GM12891 (cell line): ENCODE measurements at regions not wholly inside any gene's neighbourhood (a gene's known extent, or its start where the extent isn't known, plus 50 kb on each side); places are given as distances from the start of the nearest gene placed in this dataset.
"Not testable (repeated sequence)": the region's sequence is repeated elsewhere in the genome, so short reads cannot be mapped to it uniquely, and the experiment has no call there.

ENCODE experiments used
- DNase-seq: peaks from one replicate; pipeline ENCODE4 v3.0.0; 2011; ENCODE audit warnings: low spot score; ENCODE audit not compliant: insufficient read length
- FAIRE-seq: peaks from 2 replicates; lab custom pipeline; 2011; peaks lifted over from hg19 to GRCh38; lab: Jason Lieb, UNC
- PAX5 ChIP-seq: IDR thresholded peaks from 2 replicates; pipeline ENCODE4 v1.6.1; 2011; ENCODE audit warnings: low read length, moderate library complexity, mild to moderate bottlenecking; ENCODE audit not compliant: insufficient read depth, severe bottlenecking
- POLR2A ChIP-seq: IDR thresholded peaks from 2 replicates; pipeline ENCODE4 v1.6.1; 2011; ENCODE audit warnings: low read depth, low read length, control low read depth
- POLR2AphosphoS5 ChIP-seq: IDR thresholded peaks from 2 replicates; pipeline ENCODE4 v1.6.1; 2011; ENCODE audit warnings: low read depth, low read length, control low read depth
- POU2F2 ChIP-seq: IDR thresholded peaks from 2 replicates; pipeline ENCODE4 v1.6.1; 2011; ENCODE audit warnings: low read depth, mild to moderate bottlenecking, control low read depth, low read length, moderate library complexity
- SPI1 ChIP-seq: IDR thresholded peaks from 2 replicates; pipeline ENCODE4 v1.6.1; 2011; ENCODE audit warnings: low read depth, low read length, control low read depth
- TAF1 ChIP-seq: IDR thresholded peaks from 2 replicates; pipeline ENCODE4 v1.6.1; 2011; ENCODE audit warnings: low read depth, low read length, control low read depth

DNA sequence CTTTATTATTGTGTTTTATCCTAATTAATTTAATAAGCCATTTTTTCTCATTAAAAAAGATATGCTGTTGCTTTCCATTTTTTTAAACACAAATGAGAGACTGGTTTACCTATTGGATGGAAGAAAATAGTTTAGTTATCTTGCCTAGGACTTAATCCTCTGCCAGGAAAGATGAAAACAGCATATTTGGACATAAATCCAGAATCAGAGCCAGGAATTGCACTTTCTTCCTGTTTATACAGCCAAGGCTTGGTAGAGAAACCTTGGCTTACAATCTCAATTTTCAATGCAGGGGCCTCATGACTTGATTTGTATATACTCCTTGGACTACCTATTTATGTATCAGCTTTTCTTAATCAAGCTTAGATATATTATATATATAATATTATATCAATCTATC lies 618.8 kb upstream of the SEMA3D start:
- TF ChIP-seq SPI1 (no peak), PAX5 (no peak), POLR2A (no peak), TAF1 (no peak), POLR2AphosphoS5 (no peak), POU2F2 (no peak)
- FAIRE-seq (no peak), DNase-seq (no peak)

GRCh38 chr7:85805249-85805648 lies 618.4 kb upstream of the SEMA3D start:
- FAIRE-seq, result no peak
- no peak for TF ChIP-seq SPI1
- TF ChIP-seq POLR2A, result no peak
- TF ChIP-seq TAF1, result no peak
- TF ChIP-seq POU2F2, result no peak
- no peak for TF ChIP-seq POLR2AphosphoS5
- no peak for TF ChIP-seq PAX5
- DNase-seq, result no peak

GRCh38 chr7:85802211-85802610 lies 615.4 kb upstream of the SEMA3D start:
- no peak for FAIRE-seq
- DNase-seq, result no peak
- TF ChIP-seq POLR2A (no peak), TAF1 (no peak), SPI1 (no peak), POLR2AphosphoS5 (no peak), PAX5 (no peak), POU2F2 (no peak)

GRCh38 chr7:85796956-85797355 lies 610.1 kb upstream of the SEMA3D start:
- no peak for FAIRE-seq
- DNase-seq, result no peak

DNA sequence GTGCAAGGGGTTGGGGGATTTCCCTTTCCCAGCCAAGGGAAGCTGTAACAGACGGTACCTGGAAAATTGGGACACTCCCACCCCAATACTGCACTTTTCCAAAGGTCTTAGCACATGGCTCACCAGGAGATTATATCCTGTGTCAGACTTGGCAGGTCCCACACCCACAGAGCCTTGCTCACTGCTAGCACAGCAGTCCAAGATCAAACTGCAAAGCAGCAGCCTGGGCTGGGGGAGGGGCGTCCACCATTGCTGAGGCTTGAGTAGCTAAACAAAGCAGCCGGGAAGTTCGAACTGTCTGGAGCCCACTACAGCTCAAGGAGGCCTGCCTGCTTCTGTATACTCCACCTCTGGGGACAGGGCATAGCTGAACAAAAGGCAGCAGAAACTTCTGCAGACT lies 604.2 kb upstream of the SEMA3D start:
- FAIRE-seq, DNase-seq: not testable (repeated sequence)

More at GRCh38 chr7:85796956-85797355, 610.1 kb upstream of the SEMA3D start:
- TF ChIP-seq SPI1 (no peak), PAX5 (no peak), POLR2AphosphoS5 (no peak), POLR2A (no peak), TAF1 (no peak), POU2F2 (no peak)

DNA sequence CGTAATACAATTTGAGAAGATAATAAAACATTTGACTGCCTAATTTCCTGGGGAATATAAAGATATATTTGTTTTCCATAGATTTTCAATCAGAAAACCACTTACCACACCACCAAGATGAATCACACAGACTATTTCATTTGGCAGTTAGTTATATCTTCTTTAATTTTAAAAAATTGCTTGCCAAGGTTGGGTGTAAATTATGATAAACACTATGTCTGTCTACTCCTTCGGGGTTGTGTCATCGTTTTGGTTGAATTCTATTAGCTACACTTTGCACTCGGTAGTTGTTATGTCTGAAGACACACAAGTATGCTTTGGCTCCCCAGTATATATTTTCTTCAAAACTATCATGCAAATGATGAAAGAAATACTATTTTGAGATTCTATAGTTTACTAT lies 594.8 kb upstream of the SEMA3D start:
- DNase-seq (no peak), FAIRE-seq (no peak)
- TF ChIP-seq SPI1, result no peak

- TF ChIP-seq SPI1 (no peak), PAX5 (no peak)
- FAIRE-seq, result no peak
- no peak for DNase-seq
Measured at GRCh38 chr7:85776691-85777345, 590.0 kb upstream of the SEMA3D start.

GRCh38 chr7:85775431-85775830 lies 588.6 kb upstream of the SEMA3D start:
- DNase-seq, result no peak
- FAIRE-seq, result no peak
- TF ChIP-seq POLR2A (no peak), SPI1 (no peak), POLR2AphosphoS5 (no peak), POU2F2 (no peak), PAX5 (no peak), TAF1 (no peak)

- DNase-seq, result no peak
- FAIRE-seq, result no peak
- TF ChIP-seq POU2F2 (no peak), PAX5 (no peak), TAF1 (no peak), POLR2A (no peak)
Measured at GRCh38 chr7:85774986-85775385, 588.1 kb upstream of the SEMA3D start.

- DNase-seq, result no peak
- FAIRE-seq, result no peak
- TF ChIP-seq TAF1, result no peak
- no peak for TF ChIP-seq POU2F2
- TF ChIP-seq POLR2A, result no peak
- no peak for TF ChIP-seq POLR2AphosphoS5
- no peak for TF ChIP-seq PAX5
- no peak for TF ChIP-seq SPI1
Measured at GRCh38 chr7:85773116-85773728, 586.4 kb upstream of the SEMA3D start.

- DNase-seq, result no peak
- TF ChIP-seq PAX5, result no peak
- TF ChIP-seq POU2F2, result no peak
- no peak for TF ChIP-seq POLR2AphosphoS5
- TF ChIP-seq POLR2A, result no peak
- TF ChIP-seq TAF1, result no peak
- no peak for TF ChIP-seq SPI1
- no peak for FAIRE-seq
Measured at GRCh38 chr7:85771516-85771915, 584.7 kb upstream of the SEMA3D start.
